ENCODE measurements at regions not wholly inside any gene's neighbourhood (a gene's known extent, or its start where the extent isn't known, plus 50 kb on each side); places are given as distances from the start of the nearest gene placed in this dataset.

DNA sequence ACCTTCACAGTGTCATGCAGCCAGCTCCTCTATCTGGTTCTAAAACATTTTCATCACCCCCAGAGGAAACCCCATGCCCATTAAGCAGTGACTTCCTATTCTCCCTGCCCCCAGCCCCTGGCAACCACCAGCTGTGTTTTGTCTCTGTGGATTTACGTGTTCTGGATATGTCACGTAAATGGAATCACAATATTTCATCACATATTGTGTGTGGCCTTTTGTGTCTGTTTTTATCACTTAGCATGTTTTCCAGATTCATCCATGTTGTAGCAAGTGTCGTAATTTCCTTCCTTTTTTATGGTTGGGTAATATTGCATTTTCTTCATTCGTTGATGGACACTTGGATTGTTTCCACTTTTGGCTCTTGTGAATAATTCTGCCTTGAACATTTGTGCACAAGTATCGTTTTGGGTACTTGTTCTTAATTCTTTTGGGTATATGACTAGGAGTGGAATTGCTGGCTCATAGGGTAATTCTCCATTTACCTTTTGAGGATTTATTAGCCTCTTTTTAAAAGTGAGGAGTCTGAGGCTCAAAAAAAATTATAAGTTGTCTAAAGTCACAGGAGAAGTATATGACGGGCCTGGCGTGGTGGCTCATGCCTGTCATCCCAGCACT is 127.0 kb downstream of the MRPS6 start:
- Histone ChIP-seq H3K27ac (ENCODE audit: extremely low read length, insufficient read depth, low read length) (no peak overlapping the region), H3K36me3 (replicated peaks in 1 of 2; ENCODE audit: control insufficient read depth in 1 of 2, insufficient read depth in 2 of 2, low read length in 2 of 2) (no peaks in the 10 kb centered on the region), H4K20me1 (ENCODE audit: insufficient read depth, low read length) (no peaks in the 10 kb centered on the region), H3K79me2 (ENCODE audit: insufficient read depth, low read length) (no peaks in the 10 kb centered on the region), H3K4me3 (replicated peaks in 1 of 3; ENCODE audit: insufficient read depth in 1 of 3, low read depth in 2 of 3, low read length in 3 of 3) (no peak overlapping the region), H3K27me3 (ENCODE audit: control insufficient read depth in 1 of 2, insufficient read depth in 2 of 2, low read length in 2 of 2) (no peaks in the 10 kb centered on the region), H3K4me1 (ENCODE audit: insufficient read depth, low read length) (peaks cover 52% of the 10 kb centered on the region), H2AFZ (ENCODE audit: low read length) (no peak overlapping the region), H3K9ac (ENCODE audit: insufficient read depth, low read depth, low read length) (no peak overlapping the region), H3K4me2 (ENCODE audit: low read depth, low read length) (no peak overlapping the region), H3K9me3 (ENCODE audit: low read length) (no peaks in the 10 kb centered on the region)
- no TSS peak for BruUV-seq (replicated peaks)
- in situ Hi-C loops (cut with HindIII; ENCODE audit: extremely low pct_ligation_motif_present, low pct_unique_long_range_greater_than_20kb): loop anchor here (5.0 to 10.0 kb wide), 2 partner anchors 126 to 278 kb away; partner anchors contain the start of genes MRPS6 and SLC5A3
- 84% methylated on average over 7 of the region's 7 CpGs for WGBS (ENCODE audit: low lambda C conversion rate)
- POLR2A ChIA-PET: no interaction called here
- DNase-seq (ENCODE audit: low spot score) (no peak), FAIRE-seq (no peak), ATAC-seq (no peak)
- TF ChIP-seq U2AF2 (IDR thresholded peaks at IDR 0.05; ENCODE audit: low read depth, low read length) (no peak), TRIM24 (CRISPR knock-in tag; IDR thresholded peaks at IDR 0.05) (no peak), IKZF1 (IDR thresholded peaks at IDR 0.05) (no peak)
- TF ChIP-seq, protein P1, sequence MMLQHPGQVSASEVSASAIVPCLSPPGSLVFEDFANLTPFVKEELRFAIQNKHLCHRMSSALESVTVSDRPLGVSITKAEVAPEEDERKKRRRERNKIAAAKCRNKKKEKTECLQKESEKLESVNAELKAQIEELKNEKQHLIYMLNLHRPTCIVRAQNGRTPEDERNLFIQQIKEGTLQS (CRISPR knock-in tag; IDR thresholded peaks at IDR 0.05): no peak
- TF ChIP-seq, protein P2, sequence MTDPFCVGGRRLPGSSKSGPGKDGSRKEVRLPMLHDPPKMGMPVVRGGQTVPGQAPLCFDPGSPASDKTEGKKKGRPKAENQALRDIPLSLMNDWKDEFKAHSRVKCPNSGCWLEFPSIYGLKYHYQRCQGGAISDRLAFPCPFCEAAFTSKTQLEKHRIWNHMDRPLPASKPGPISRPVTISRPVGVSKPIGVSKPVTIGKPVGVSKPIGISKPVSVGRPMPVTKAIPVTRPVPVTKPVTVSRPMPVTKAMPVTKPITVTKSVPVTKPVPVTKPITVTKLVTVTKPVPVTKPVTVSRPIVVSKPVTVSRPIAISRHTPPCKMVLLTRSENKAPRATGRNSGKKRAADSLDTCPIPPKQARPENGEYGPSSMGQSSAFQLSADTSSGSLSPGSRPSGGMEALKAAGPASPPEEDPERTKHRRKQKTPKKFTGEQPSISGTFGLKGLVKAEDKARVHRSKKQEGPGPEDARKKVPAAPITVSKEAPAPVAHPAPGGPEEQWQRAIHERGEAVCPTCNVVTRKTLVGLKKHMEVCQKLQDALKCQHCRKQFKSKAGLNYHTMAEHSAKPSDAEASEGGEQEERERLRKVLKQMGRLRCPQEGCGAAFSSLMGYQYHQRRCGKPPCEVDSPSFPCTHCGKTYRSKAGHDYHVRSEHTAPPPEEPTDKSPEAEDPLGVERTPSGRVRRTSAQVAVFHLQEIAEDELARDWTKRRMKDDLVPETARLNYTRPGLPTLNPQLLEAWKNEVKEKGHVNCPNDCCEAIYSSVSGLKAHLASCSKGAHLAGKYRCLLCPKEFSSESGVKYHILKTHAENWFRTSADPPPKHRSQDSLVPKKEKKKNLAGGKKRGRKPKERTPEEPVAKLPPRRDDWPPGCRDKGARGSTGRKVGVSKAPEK (CRISPR knock-in tag; IDR thresholded peaks at IDR 0.05; ENCODE audit: borderline replicate concordance): no peak
- TF ChIP-seq, protein P3, sequence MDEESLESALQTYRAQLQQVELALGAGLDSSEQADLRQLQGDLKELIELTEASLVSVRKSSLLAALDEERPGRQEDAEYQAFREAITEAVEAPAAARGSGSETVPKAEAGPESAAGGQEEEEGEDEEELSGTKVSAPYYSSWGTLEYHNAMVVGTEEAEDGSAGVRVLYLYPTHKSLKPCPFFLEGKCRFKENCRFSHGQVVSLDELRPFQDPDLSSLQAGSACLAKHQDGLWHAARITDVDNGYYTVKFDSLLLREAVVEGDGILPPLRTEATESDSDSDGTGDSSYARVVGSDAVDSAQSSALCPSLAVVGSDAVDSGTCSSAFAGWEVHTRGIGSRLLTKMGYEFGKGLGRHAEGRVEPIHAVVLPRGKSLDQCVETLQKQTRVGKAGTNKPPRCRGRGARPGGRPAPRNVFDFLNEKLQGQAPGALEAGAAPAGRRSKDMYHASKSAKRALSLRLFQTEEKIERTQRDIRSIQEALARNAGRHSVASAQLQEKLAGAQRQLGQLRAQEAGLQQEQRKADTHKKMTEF (CRISPR knock-in tag; IDR thresholded peaks at IDR 0.05): no peak
- intact Hi-C loops (cut with micrococcal nuclease; ENCODE audit: unreplicated experiment): loop anchor here (2.0 to 10.0 kb wide), 4 partner anchors 68 to 1606 kb away; no protein-coding TSS in a partner anchor
- CTCF ChIA-PET (ENCODE audit: low intra/inter-chr PET ratio, low total read pairs): no interaction called here

Measured in HepG2 (cell line).